Stimulated activated CD8-positive, alpha-beta memory T cell treated with anti-CD3 and anti-CD28 coated beads, Interleukin-15, amount 100 ng/mL, for 48 hours (primary cell): ENCODE measurements at regions not wholly inside any gene's neighbourhood (a gene's known extent, or its start where the extent isn't known, plus 50 kb on each side); places are given as distances from the start of the nearest gene placed in this dataset.

ENCODE experiments used
- DNase-seq, 2 donors: peaks; one replicate each; pipeline ENCODE4 v3.0.0-alpha.2; 2020; ENCODE audit warnings: low read depth in 2 of 2

GRCh38 chr20:39234520-39235095 lies 272.5 kb downstream of the DHX35 start:
- DNase-seq, result no peak

DNA sequence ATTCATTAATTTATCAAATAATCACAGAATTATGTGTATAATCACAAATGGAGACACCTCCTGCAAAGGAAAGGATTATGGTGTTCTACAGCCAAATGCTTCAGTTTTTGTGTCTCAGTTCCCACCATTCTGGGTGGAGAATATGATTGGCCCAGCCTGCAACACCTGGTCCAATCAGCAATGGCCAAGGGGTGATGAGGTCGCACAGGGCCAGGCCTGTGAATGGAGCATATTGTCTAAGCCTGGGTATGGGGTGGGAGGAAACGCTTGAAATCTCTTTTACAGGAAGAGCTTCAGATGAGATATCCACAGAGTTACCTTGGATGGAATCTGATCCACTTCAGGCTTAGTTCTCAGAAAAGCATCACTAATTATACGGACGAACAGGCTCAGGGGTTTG lies 271.6 kb downstream of the DHX35 start:
- DNase-seq, result no peak

- no peak for DNase-seq
These were observed 265.3 kb downstream of the DHX35 start for GRCh38 chr20:39227416-39227815.

GRCh38 chr20:39225978-39226377 lies 263.8 kb downstream of the DHX35 start:
- no peak for DNase-seq

DNA sequence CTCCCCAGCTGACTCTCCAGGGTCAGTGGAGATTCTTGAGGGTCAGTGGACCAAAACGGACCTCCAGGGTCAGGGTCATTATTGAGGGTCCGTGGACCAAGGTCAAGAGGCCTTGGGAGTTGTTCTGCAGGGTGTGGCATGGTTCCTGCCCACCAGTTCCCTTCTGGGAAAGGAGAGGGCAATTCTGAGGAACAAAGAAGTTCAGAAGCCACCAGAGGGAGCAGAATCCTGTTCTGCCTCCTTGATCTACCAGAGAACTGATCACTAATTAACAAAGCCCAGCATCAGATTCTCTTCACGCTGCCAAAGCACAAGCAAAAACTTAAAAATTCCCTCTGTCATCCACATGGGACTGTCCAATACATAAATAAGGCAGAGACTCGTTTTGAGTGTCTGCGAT lies 263.4 kb downstream of the DHX35 start:
- no peak for DNase-seq

GRCh38 chr20:39222101-39222500 lies 260.0 kb downstream of the DHX35 start:
- no peak for DNase-seq

- no peak for DNase-seq
These were observed 254.1 kb downstream of the DHX35 start for GRCh38 chr20:39216195-39216594.

DNA sequence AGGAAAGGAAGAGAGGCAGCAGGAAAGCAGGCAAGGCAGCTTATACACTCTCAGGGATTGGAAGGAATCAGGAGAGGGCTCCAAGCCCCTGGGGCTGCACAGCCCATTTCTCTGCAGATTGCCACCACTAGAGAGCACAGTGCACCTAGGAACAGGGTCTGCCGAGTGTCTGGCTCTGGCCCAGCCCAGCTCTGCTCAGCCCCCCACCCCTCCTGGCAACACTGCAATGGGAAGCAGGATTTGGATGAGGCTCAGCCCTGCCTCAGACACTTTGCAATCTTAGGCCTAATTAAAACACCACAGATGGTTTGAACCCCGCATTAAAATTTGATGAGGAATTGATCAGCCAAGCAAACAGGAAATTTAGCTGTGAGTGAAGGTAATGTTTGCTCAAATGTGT lies 252.7 kb downstream of the DHX35 start:
- DNase-seq, result no peak

DNA sequence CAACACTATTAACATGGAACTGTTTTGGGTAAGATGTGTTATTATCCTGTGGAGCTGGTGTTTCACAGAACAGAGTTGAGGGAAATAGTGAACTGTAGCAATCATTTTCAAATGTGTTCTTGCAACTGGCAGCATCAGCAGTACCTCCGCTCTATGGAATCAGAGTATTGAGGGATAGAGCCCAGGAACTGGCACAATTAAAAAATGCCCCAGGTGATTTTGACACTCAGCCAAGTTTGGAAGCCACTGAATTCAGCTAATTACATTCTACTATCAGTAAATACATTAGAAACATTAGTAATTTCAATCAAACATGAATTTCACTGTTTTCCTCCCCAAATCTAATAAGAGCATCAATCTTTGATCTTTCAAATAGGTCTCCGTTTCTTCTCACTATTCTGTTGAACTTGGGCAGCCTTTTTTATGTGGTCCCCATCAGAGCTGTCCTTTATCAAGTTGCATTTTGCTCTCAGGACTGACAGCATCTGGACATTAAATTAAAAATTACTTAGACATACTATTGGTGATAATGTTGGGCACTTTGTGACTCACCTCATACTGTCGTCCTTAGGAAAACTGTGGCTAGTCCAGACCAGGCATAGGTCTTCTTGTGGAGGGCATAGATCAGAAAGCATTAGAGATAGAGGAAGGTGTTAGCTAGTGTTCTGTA lies 251.5 kb downstream of the DHX35 start:
- no peak for DNase-seq

DNA sequence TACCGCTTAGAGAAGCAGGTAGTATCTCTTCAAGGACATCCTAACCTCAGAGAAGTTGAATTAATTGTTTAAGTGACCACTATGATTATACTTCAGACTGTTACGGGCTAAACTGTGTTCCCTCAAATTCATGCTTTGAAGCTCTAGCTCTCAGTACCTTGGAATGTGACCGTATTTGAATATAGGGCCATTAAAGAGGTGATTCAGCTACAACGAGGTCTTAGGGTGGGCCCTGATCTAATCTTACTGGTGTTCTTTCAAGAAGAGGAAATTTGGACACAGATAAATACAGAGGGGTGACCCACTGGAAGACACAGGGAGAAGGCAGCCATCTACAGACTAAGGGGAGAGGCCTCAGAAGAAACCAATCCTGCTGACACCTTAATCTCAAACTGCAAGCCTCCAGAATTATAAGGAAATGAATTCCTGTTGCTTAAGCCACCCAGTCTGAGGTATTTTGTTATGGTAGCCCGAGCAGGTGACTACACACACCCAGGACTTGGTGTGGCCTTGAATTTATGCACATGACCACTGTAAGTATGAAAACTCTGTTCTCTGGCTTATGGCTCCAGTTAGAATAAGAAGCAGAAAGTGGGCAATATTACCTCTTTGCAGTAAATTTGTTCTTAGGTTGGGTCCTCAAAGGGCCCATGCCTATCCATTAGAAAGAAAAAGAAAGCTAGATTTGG lies 249.1 kb downstream of the DHX35 start:
- no peak for DNase-seq

DNA sequence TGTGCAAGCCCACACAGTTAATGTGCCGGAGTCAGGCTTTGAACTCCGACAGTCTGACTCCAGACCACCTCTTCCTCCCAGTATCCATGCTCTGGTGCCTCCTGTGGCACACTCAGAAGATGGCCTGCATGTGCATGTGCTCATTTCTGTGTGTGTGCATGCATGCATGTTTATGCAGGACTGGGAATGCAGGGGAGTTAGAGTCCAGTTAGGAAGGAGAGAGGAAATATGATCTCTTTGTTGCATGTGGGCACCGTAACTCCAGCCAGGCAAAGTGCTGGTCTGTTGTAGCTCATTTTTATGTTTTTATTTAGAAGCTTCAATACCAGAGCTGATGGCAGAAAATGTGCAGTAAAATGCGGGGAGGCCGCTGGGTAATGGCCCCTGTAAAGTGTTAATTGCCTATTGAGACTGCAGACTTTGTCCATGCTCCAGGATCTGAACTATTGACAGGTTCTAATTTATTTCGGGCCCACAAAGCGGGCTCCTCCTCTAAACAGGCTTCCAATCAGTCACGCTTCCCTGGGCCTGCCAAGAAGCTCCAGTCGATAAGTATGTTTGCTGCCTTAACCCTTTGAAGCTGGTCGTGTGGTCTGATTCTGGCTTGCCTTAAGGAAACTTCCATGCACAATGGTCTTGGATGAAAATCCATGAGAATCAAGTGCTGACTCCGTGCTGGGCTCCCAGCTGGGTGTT lies 248.3 kb downstream of the DHX35 start:
- no peak for DNase-seq

DNA sequence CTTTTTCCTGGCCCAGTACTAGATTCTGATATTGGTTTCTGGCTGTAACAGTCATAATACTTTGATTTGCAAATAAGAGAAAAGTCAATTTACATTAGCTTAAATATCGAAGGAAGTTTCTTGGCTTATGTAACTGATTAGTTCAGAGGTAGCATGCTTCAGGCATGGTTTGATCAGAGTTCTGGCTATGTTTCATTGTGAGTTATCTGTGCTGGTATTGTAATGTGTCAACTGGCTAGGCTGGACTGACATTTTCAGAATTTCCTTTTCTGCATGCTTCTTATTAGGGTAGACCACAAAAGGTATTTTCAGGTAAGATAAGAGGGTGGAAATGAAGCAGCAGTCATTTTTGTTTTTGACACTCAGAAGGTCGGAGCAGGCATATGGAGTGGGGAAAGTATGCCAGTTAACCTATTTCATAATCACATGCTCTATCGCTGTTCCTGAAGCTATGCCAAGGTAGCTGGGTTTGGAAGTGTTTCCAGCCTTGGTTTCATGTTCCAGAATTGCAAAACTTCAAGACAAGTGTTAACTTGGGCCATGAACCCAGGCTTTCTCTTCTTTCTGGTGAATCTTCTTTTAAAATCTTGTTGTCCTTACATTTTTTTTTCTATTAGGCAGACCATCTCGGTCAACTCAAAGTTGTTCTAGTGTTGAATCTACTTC lies 244.9 kb downstream of the DHX35 start:
- no peak for DNase-seq

- DNase-seq, result no peak
These were observed 233.5 kb downstream of the DHX35 start for GRCh38 chr20:39195582-39196021.

- no peak for DNase-seq
These were observed 228.8 kb downstream of the DHX35 start for GRCh38 chr20:39190666-39191570.

DNA sequence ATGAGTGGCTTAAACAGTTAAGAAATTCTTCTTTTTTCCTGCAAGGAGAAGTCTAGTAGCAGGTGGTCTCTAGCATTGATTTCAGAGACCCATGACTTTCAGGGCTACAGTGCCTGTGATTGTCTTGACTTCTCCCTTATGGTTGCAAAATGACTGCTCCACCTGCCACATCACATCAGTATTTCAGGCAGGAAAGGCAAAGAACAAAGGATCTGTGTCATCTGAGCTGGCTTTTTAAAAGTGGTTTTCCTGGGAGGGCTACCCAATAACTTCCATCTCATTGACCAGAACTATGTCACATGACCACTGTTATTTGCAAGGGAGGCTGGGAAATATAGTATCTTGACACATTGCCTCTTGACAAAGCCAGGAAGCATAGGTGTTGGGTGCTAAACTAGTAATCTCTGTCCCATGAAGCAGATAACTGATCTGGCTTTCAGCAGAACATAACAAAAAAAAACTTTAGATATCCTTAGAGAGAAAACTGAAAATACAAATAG lies 226.2 kb downstream of the DHX35 start:
- DNase-seq, result no peak

DNA sequence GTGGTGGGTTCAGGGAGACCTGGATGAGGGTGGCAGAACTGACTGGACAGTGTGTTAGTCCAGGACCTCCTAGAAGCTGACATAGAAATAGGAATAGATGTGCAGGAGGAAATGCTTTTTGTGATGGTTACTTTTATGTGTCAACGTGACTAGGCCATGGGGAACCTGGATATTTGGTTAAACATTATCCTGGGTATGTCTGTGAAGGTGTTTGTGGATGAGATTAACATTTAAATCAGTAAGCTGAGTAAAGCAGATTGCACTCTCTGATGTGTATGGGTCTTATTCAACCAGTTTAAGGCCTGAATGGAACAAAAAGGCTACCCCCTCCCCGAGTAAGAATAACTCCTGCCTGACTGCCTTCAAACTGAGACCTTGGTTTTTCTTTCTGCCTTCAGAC lies 219.3 kb downstream of the DHX35 start:
- DNase-seq, result no peak

- no peak for DNase-seq
These were observed 214.3 kb downstream of the DHX35 start for GRCh38 chr20:39176457-39176856.

DNA sequence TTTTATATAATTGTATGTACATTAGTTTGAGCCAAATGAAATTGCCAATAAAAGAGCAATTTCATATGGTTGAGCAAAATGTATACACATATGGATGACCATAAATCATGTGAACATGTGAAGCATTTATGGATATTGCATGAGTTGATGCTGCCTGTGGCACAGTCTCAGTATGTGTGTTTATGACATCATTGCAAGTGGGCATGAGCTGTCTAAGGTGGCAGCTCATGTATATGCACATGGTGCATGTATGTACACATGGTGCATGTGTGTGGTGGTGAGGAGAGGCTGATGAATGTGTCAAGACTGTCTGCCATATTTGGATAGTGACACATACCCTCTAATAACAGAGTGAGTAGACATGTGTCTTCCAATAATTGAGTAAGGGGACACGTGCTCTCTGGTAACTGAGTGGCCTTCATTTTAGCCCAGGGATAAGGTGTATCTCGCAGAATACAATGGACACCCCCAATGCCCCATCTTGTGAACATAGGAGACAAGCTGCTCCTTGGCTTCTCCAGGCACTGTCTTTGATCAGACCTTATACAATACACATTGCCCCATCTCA lies 208.8 kb downstream of the DHX35 start:
- DNase-seq, result no peak

DNA sequence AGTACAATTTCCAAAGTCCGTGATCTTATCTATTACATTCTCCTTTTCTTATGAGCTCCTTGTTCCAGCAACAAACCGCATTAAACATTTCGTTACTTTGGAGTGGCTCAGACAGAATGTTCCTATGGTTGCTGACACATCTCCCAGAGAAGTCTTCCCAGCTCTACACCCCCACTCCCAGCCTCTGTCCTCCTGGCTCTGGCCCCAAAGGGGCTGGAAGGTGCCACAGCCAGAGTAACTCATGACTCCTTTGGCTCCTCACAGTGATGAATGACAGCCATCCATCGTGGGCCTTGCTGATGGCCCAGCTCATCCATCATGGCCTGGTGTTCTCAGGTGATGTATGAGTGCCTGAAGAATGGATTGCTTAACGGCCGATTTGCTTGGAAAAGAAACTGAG lies 203.0 kb downstream of the DHX35 start:
- no peak for DNase-seq

GRCh38 chr20:39164642-39165041 lies 202.5 kb downstream of the DHX35 start:
- no peak for DNase-seq

GRCh38 chr20:39163993-39164392 lies 201.8 kb downstream of the DHX35 start:
- no peak for DNase-seq
